HG02973 (cell line): ENCODE measurements at regions not wholly inside any gene's neighbourhood (a gene's known extent, or its start where the extent isn't known, plus 50 kb on each side); places are given as distances from the start of the nearest gene placed in this dataset.

Source experiments
- ATAC-seq: cut with Tn5 transposase; IDR thresholded peaks from one replicate; pipeline ENCODE4 v1.9.1; 2021; ENCODE audit warnings: moderate library complexity; ENCODE audit not compliant: unreplicated experiment

- no peak for ATAC-seq
Observed at GRCh38 chr1:69410457-69410850, 157.3 kb upstream of the LRRC7 start.

GRCh38 chr1:69410893-69411292, 156.8 kb upstream of the LRRC7 start:
- no peak for ATAC-seq

- ATAC-seq, result no peak
Observed at GRCh38 chr1:69411617-69412016, 156.1 kb upstream of the LRRC7 start.

GRCh38 chr1:69413129-69413528, 154.6 kb upstream of the LRRC7 start:
- no peak for ATAC-seq

GRCh38 chr1:69414574-69414973, 153.1 kb upstream of the LRRC7 start:
- ATAC-seq, result no peak

GRCh38 chr1:69421286-69421685, 146.4 kb upstream of the LRRC7 start:
- no peak for ATAC-seq

GRCh38 chr1:69425871-69426270, 141.9 kb upstream of the LRRC7 start:
- no peak for ATAC-seq

GRCh38 chr1:69426401-69426800, 141.3 kb upstream of the LRRC7 start:
- ATAC-seq, result no peak

GRCh38 chr1:69433073-69433472, 134.6 kb upstream of the LRRC7 start:
- no peak for ATAC-seq

- no peak for ATAC-seq
Observed at GRCh38 chr1:69436151-69436550, 131.6 kb upstream of the LRRC7 start.

- ATAC-seq, result no peak
Observed at GRCh38 chr1:69438056-69438795, 129.5 kb upstream of the LRRC7 start.

GRCh38 chr1:69441496-69441895, 126.2 kb upstream of the LRRC7 start:
- no peak for ATAC-seq

GRCh38 chr1:69451196-69451595, 116.5 kb upstream of the LRRC7 start:
- no peak for ATAC-seq

- no peak for ATAC-seq
Observed at GRCh38 chr1:69455718-69456117, 112.0 kb upstream of the LRRC7 start.

- ATAC-seq, result no peak
Observed at GRCh38 chr1:69459244-69459643, 108.5 kb upstream of the LRRC7 start.

GRCh38 chr1:69475021-69475420, 92.7 kb upstream of the LRRC7 start:
- no peak for ATAC-seq

- no peak for ATAC-seq
Observed at GRCh38 chr1:69479734-69480133, 88.0 kb upstream of the LRRC7 start.

- no peak for ATAC-seq
Observed at GRCh38 chr1:69483246-69483645, 84.5 kb upstream of the LRRC7 start.

- ATAC-seq, result no peak
Observed at GRCh38 chr1:69485616-69486015, 82.1 kb upstream of the LRRC7 start.

- no peak for ATAC-seq
Observed at GRCh38 chr1:69491416-69491815, 76.3 kb upstream of the LRRC7 start.

- no peak for ATAC-seq
Observed at GRCh38 chr1:69492286-69492685, 75.4 kb upstream of the LRRC7 start.

- no peak for ATAC-seq
Observed at GRCh38 chr1:69494221-69494620, 73.5 kb upstream of the LRRC7 start.
